Femur (tissue), 1 donor: ENCODE measurements at regions not wholly inside any gene's neighbourhood (a gene's known extent, or its start where the extent isn't known, plus 50 kb on each side); places are given as distances from the start of the nearest gene placed in this dataset.
"Not testable (repeated sequence)": the region's sequence is repeated elsewhere in the genome, so short reads cannot be mapped to it uniquely, and the experiment has no call there.

ENCODE experiments used
- DNase-seq: peaks from one replicate; pipeline ENCODE4 v3.0.0-alpha.2; 2017

GRCh38 chr2:2731101-2731815 is 400.2 kb upstream of the MYT1L start:
- no peak for DNase-seq

DNA sequence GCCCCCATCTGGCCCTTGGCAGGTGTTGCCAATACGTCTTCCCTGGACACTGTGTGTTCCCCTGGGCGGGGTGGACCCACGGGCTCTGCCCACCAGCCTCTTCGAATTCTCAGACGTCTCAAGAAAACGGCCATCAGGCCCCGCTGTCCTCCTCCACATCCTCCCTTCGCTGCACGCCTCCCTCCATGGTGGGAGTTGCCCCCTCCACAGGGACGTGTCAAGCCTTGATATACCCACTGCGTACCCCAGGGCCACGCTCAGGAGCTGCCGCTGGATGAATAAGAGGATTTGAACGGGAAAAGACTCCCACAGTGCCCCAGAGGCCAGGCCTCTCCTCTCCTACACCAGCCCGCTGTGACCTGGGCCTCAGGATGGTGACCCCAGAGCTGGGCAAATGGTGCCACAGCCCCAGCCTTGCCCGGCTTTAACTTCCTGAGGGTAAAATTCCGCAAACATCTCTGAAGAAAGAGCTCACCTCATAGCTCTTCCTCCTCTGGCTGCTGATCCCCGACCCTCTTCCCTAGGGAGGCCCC is 399.3 kb upstream of the MYT1L start:
- no peak for DNase-seq

DNA sequence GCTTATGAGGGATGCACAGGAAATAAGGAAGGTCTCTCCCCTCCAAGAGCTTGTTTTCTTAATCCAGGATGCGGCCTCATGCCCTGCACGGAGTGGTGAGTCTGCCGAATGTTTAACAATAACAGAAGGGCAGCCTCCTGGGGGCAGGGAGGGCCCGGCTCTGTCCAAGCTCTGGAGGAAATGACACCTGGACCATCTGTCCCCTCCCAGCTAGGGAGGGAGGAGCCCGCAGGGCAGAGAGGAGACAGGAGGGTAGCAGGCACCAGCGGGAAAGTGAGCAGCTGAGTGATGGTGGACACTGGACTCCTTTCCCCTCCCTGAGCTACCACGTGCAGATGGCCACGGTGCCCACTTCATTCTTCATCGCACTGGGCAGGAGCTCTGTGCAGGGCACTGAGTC is 398.2 kb upstream of the MYT1L start:
- no peak for DNase-seq

GRCh38 chr2:2728635-2729034 is 397.6 kb upstream of the MYT1L start:
- no peak for DNase-seq

DNA sequence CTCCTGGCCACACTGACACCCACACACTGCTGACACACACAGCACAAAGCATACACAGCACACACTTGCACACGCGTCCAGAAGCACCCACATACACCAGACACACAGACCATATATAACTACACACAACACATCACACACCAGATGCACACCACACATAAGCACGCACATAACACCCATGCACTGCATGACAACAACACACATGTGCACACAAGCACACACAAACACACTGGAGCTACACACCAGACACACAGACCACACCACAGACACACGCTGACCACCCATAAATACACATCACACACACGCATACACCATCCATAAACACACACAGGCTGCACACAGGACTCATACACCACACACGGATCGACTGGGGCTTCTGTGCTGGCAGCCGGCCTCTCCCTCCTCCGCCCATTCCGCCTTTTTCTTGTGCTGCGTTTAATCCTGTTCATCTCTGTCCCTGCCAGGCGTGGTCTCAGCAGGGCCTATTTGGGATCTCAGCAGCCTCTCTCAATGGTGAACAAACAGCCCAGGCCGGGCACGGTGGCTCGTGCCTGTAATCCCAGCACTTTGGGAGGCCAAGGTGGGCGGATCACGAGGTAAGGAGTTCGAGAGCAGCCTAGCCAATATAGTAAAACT is 396.9 kb upstream of the MYT1L start:
- DNase-seq: no peak

- no peak for DNase-seq
Measured at GRCh38 chr2:2726163-2726562, 395.1 kb upstream of the MYT1L start.

DNA sequence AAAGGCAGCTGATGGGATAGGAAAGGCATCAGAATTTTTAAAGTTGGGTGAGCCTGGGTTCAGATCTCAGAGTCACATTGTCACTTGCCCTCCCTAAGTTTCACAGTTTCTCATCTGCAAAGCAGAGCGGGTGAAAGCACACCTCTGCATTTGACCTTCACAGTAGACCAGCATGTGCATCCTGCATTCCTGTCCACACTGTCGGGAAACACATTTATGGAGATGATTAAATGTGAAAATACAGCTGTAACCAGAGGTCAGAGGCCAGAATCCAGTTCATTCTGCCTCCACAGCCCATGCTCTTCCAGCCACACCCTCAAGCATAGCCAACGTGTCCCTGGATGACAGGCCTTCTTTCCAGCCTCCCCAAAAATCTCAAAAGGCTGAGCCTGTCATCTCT is 392.0 kb upstream of the MYT1L start:
- no peak for DNase-seq

DNA sequence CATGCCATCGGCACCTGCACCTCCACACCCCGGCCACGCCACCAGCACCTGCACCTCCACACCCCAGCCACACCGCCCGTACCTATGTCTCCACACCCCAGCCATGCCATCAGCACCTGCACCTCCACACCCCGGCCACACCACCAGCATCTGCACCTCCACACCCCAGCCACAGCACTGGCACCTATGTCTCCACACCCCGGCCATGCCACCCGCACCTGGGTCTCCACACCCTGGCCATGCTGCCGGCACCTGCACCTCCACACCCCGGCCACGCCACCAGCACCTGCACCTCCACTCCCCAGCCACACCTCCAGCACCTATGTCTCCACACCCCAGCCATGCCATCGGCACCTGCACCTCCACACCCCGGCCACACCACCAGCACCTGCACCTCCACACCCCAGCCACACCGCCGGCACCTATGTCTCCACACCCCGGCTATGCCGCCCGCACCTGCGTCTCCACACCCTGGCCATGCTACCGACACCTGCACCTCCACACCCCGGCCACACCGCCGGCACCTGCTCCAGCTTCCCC is 390.3 kb upstream of the MYT1L start:
- DNase-seq: no peak

GRCh38 chr2:2720806-2721205 is 389.7 kb upstream of the MYT1L start:
- DNase-seq: not testable (repeated sequence)

DNA sequence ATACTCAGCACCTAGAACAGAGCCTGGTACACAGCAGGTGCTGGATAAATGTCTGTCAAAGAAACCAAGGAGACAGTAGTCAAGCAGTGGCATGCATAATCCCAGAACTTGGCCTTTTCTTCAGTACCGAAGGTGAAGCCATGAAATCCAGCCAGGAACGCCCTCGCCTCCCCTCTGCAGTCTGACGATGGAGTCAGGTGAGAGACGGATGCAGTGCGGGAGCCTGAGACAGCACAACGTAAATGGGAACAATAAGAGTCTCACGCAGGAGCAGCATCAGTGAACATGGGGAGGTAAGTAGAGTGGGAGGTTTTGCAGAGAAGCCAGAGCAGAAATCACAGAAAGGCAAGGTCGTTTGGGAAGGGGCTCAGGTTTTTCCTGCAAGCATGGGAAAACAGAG is 389.3 kb upstream of the MYT1L start:
- DNase-seq: no peak

GRCh38 chr2:2719781-2720180 is 388.7 kb upstream of the MYT1L start:
- DNase-seq: no peak

DNA sequence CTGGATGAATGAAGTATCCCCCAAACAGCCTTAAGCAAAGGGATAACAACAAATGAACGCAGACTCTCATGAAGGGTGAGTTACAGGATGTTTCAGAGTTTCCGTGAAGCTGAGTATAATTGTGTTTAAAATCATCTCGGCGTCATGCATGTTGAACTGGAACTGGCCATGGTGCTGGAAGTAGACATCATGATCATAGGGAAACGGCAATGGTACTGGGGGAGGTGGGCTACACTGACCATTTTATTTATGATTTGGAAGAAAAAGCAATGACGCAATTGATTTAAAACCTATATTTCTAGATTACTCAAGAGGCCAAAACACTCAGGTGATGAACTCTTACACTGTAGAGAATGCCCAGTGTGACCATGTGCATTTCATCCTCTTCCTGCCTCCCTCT is 387.9 kb upstream of the MYT1L start:
- DNase-seq: no peak

- no peak for DNase-seq
Measured at GRCh38 chr2:2717406-2717805, 386.3 kb upstream of the MYT1L start.

GRCh38 chr2:2716771-2717170 is 385.7 kb upstream of the MYT1L start:
- no peak for DNase-seq

GRCh38 chr2:2715036-2715818 is 384.2 kb upstream of the MYT1L start:
- DNase-seq: no peak

DNA sequence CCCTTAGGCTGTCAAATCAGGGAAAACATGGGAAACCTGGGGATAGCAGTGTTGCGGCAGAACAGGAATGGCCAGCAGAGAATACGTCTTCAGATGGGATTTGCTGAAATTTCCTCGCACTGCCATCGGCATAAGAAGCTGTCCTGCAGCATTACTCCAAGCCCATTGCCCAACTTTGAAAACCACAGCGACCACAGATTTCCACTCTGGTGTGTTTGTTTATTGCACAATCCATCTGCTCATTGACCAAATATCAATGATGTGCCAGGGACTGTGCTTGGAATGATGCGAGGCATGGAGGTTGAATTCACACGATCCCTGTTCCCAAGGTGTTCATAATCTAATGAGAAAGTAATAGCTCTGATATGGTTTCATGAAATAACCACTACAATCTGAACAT is 383.3 kb upstream of the MYT1L start:
- no peak for DNase-seq

GRCh38 chr2:2709431-2709770 is 378.3 kb upstream of the MYT1L start:
- no peak for DNase-seq

- DNase-seq: no peak
Measured at GRCh38 chr2:2708575-2709430, 377.7 kb upstream of the MYT1L start.

- DNase-seq: peak; percentile 23
Measured at GRCh38 chr2:2707206-2707991, 376.3 kb upstream of the MYT1L start.

DNA sequence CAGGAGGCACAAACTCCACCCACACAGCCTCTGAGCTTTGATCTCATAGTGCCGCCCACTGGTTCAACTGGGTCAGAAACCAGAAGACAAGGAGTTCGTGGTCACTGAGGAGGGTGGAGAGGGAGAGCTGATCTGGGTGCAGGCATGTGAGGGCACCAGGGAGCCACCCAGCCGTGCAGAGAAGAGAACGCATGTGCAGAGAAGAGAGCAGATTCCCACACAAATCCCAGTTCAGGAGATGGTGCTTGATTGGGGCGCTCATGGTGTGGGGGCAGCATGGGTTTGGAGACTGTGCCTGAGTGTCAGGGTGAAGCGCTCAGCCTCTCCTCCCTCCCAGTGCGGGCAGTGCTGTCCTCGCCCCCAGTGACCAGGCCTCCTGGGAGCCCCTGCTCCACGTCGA is 375.2 kb upstream of the MYT1L start:
- no peak for DNase-seq

GRCh38 chr2:2705871-2706270 is 374.8 kb upstream of the MYT1L start:
- DNase-seq: no peak
